OCI-LY7 (cell line): ENCODE measurements at regions not wholly inside any gene's neighbourhood (a gene's known extent, or its start where the extent isn't known, plus 50 kb on each side); places are given as distances from the start of the nearest gene placed in this dataset.

ENCODE experiments used
- BruUV-seq: library from RNA; stranded (reverse); fragments of 400-500 nt; replicated peaks from 2 replicates; lab custom pipeline; 2021; lab: Mats Ljungman, UMichigan
- CTCF ChIA-PET: fragments of 300-600 bp; sonication (Branson Sonifier 250); formaldehyde crosslinking; loops from one replicate; lab custom pipeline; 2022; ENCODE audit warnings: antibody characterized with exemption; ENCODE audit not compliant: unreplicated experiment; lab: Charles Lee
- POLR2A ChIA-PET: fragments of 300-600 bp; sonication (Branson Sonifier 250); formaldehyde crosslinking; loops from one replicate; lab custom pipeline; 2022; ENCODE audit warnings: antibody characterized with exemption; lab: Charles Lee
- DNase-seq: peaks from one replicate; pipeline ENCODE4 v3.0.0-alpha.2; 2015; ENCODE audit warnings: low spot score
- H2AFZ ChIP-seq: fragments of 200-600 bp; sonication (generic), shearing (Covaris generic); 2 replicates; pipeline ENCODE4 v1.6.1; 2014; ENCODE audit warnings: mild to moderate bottlenecking, antibody characterized with exemption, low read length, moderate library complexity
- H3K27ac ChIP-seq: fragments of 200-600 bp; sonication (generic); 2 replicates; pipeline ENCODE4 v1.5.1; 2014; ENCODE audit warnings: mixed run types, low read depth, mild to moderate bottlenecking, moderate library complexity, low read length, inconsistent platforms; ENCODE audit not compliant: poor library complexity, severe bottlenecking
- H3K36me3 ChIP-seq: fragments of 200-600 bp; sonication (generic); 2 replicates; pipeline ENCODE4 v1.6.1; 2014; ENCODE audit warnings: mild to moderate bottlenecking, antibody characterized with exemption, low read length, moderate library complexity, mixed read lengths; ENCODE audit not compliant: insufficient read depth
- H3K4me1 ChIP-seq: fragments of 200-600 bp; sonication (generic); 2 replicates; pipeline ENCODE4 v1.5.1; 2014; ENCODE audit warnings: mild to moderate bottlenecking, low read length; ENCODE audit not compliant: insufficient read depth, poor library complexity, severe bottlenecking
- H3K4me2 ChIP-seq: fragments of 200-600 bp; sonication (generic); 2 replicates; pipeline ENCODE4 v1.6.1; 2014; ENCODE audit warnings: mild to moderate bottlenecking, low read length
- H3K4me3 ChIP-seq: fragments of 200-600 bp; sonication (generic); 2 replicates; pipeline ENCODE4 v1.5.1; 2014; ENCODE audit warnings: mild to moderate bottlenecking, low read depth, low read length; ENCODE audit not compliant: poor library complexity, severe bottlenecking
- H3K79me2 ChIP-seq: fragments of 200-600 bp; sonication (generic); 2 replicates; pipeline ENCODE4 v1.6.1; 2016; ENCODE audit warnings: low read depth, mild to moderate bottlenecking, low read length, moderate library complexity, mixed read lengths; ENCODE audit not compliant: insufficient read depth
- H3K9me2 ChIP-seq: fragments of 200-600 bp; sonication (generic); 2 replicates; pipeline ENCODE4 v1.6.1; 2016; ENCODE audit warnings: mild to moderate bottlenecking, low read length, mixed read lengths; ENCODE audit not compliant: insufficient read depth
- H3K9me3 ChIP-seq: fragments of 200-600 bp; sonication (generic); 2 replicates; pipeline ENCODE4 v1.6.1; 2014; ENCODE audit warnings: mild to moderate bottlenecking, mixed run types, low read length, mixed read lengths
- H4K20me1 ChIP-seq: fragments of 200-600 bp; sonication (generic); 2 replicates; pipeline ENCODE4 v1.6.1; 2014; ENCODE audit warnings: mild to moderate bottlenecking, antibody characterized with exemption, low read length, moderate library complexity, mixed read lengths; ENCODE audit not compliant: insufficient read depth
- EZH2phosphoT487 ChIP-seq: fragments of 200-600 bp; sonication (generic); IDR thresholded peaks from 2 replicates; pipeline ENCODE4 v1.6.1; 2018; ENCODE audit warnings: low read depth, borderline replicate concordance, mild to moderate bottlenecking, mixed run types, antibody characterized with exemption, low read length, moderate library complexity, mixed read lengths
- intact Hi-C: fragments of 100-400 bp; cut with micrococcal nuclease; formaldehyde crosslinking; loops from one replicate; pipeline ENCODE4 v1.10.0; 2022; ENCODE audit not compliant: unreplicated experiment
- TF ChIP-seq, protein P1 (sequence below): fragments of 200-600 bp; sonication (generic); conservative IDR thresholded peaks from 2 replicates; pipeline ENCODE4 v1.5.1; 2014; ENCODE audit warnings: mild to moderate bottlenecking, antibody characterized with exemption, low read length, moderate library complexity, mixed read lengths

- Histone ChIP-seq H3K27ac (no peak overlapping the region), H3K36me3 (peaks cover 13% of the 10 kb centered on the region; the same call in 1 of the 2 replicates), H3K79me2 (no peaks in the 10 kb centered on the region), H3K4me1 (no peaks in the 10 kb centered on the region), H3K9me3 (no peaks in the 10 kb centered on the region), H2AFZ (no peak overlapping the region), H3K4me3 (no peak overlapping the region), H3K4me2 (no peak overlapping the region), H3K9me2 (no peaks in the 10 kb centered on the region), H4K20me1 (no peaks in the 10 kb centered on the region)
- intact Hi-C loops: loop anchor here (10.0 kb wide), 1 partner anchor 239 kb away; no protein-coding TSS in a partner anchor
- CTCF ChIA-PET: no interaction called here
- no TSS peak for BruUV-seq
- DNase-seq: peak; percentile 29
- POLR2A ChIA-PET: no interaction called here
- TF ChIP-seq EZH2phosphoT487: no peak
- TF ChIP-seq, protein P1, sequence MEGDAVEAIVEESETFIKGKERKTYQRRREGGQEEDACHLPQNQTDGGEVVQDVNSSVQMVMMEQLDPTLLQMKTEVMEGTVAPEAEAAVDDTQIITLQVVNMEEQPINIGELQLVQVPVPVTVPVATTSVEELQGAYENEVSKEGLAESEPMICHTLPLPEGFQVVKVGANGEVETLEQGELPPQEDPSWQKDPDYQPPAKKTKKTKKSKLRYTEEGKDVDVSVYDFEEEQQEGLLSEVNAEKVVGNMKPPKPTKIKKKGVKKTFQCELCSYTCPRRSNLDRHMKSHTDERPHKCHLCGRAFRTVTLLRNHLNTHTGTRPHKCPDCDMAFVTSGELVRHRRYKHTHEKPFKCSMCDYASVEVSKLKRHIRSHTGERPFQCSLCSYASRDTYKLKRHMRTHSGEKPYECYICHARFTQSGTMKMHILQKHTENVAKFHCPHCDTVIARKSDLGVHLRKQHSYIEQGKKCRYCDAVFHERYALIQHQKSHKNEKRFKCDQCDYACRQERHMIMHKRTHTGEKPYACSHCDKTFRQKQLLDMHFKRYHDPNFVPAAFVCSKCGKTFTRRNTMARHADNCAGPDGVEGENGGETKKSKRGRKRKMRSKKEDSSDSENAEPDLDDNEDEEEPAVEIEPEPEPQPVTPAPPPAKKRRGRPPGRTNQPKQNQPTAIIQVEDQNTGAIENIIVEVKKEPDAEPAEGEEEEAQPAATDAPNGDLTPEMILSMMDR: peak; percentile 73
These were observed 127.5 kb upstream of the TOPAZ1 start for GRCh38 chr3:44114142-44114541.

DNA sequence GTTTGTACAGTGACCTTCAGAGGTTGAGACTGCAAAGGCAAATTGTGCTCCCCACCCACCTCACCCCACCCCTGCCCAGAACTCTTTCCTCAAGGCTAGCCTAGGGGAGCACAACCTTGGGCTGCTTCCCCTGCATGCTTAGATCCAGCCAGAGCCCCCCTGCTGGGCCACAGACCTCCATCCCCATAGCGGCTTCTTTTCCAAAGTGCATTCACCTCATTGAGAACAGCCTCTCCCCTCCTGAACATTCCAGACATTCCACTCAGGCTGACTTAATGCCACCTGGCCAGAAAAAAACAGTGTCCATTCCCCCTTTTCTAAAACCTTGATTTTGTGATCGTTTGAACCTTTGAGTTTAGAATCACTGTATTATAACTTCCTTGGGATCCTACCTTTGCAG is 124.4 kb upstream of the TOPAZ1 start:
- ChIA-PET CTCF (no interaction called here), POLR2A (no interaction called here)
- H3K79me2 ChIP-seq: no peaks in the 10 kb centered on the region
- H3K9me3 ChIP-seq: no peaks in the 10 kb centered on the region
- H4K20me1 ChIP-seq: no peaks in the 10 kb centered on the region
- no peak overlapping the region for H3K4me3 ChIP-seq
- no peak overlapping the region for H3K4me2 ChIP-seq
- no peak overlapping the region for H3K27ac ChIP-seq
- no peak overlapping the region for H2AFZ ChIP-seq
- TF ChIP-seq, protein P1: no peak
- no peak for TF ChIP-seq EZH2phosphoT487
- peaks cover 5% of the 10 kb centered on the region; the same call in 1 of the 2 replicates for H3K36me3 ChIP-seq
- DNase-seq: no peak
- no peaks in the 10 kb centered on the region for H3K4me1 ChIP-seq
- no peaks in the 10 kb centered on the region for H3K9me2 ChIP-seq
- BruUV-seq: no TSS peak
- intact Hi-C loops: loop anchor here (10.0 kb wide), 1 partner anchor 242 kb away; no protein-coding TSS in a partner anchor

DNA sequence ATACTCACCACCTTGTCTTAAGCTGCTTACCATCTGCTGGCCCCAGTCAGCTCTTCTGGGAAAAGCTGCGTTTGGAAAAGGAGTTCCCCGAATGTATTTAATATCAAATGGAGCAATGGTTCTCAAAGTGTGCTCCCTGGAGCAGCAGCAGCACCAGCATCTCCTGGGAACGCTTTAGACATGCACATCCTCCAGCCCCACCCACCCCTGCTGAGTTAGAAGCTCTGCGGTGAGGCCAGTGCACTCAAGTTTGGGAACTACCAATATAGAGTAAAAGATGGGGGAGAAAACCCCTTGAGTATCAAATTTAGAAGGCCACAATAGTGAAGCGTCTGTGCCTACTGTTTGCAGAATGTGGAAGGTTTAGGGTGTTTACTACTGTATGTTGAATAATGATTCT is 124.0 kb upstream of the TOPAZ1 start:
- ChIA-PET CTCF (no interaction called here), POLR2A (no interaction called here)
- Histone ChIP-seq H2AFZ (no peak overlapping the region), H3K79me2 (no peaks in the 10 kb centered on the region), H3K9me3 (no peaks in the 10 kb centered on the region), H3K4me1 (no peaks in the 10 kb centered on the region), H4K20me1 (no peaks in the 10 kb centered on the region), H3K4me3 (no peak overlapping the region), H3K27ac (no peak overlapping the region), H3K36me3 (peaks cover under 1% of the 10 kb centered on the region; the same call in 1 of the 2 replicates), H3K9me2 (no peaks in the 10 kb centered on the region), H3K4me2 (no peak overlapping the region)
- TF ChIP-seq, protein P1: no peak
- no peak for TF ChIP-seq EZH2phosphoT487
- DNase-seq: no peak
- intact Hi-C loops: loop anchor here (10.0 kb wide), 1 partner anchor 243 kb away; no protein-coding TSS in a partner anchor
- BruUV-seq: no TSS peak
